Adrenal gland (tissue), 5 donors: ENCODE measurements at regions not wholly inside any gene's neighbourhood (a gene's known extent, or its start where the extent isn't known, plus 50 kb on each side); places are given as distances from the start of the nearest gene placed in this dataset.

ENCODE experiments used
- CTCF ChIP-seq, 6 experiments: fragments of 450-650 bp in 4 of 6; fragments of 200-600 bp in 2 of 6; sonication (generic) in 1 of 6; IDR thresholded peaks; 1 replicate in 5 of 6; 2 replicates in 1 of 6; pipeline versions ENCODE4 v1.5.1 to v1.8.0; 2016 to 2021; ENCODE audit warnings: antibody characterized with exemption in 6 of 6, mild to moderate bottlenecking in 2 of 6, moderate library complexity in 1 of 6
- POLR2A ChIP-seq, 2 donors: fragments of 450-650 bp; IDR thresholded peaks; one replicate each; pipeline ENCODE4 v1.6.1; 2017; ENCODE audit warnings: antibody characterized with exemption in 2 of 2, mild to moderate bottlenecking in 2 of 2, moderate library complexity in 1 of 2
- donor health status: DM: no; HTN: no; CAD: no.

GRCh38 chr4:27467351-27467750, 606.7 kb downstream of the STIM2 start:
- TF ChIP-seq CTCF (IDR thresholded peaks at IDR 0.05) (no peak), POLR2A (IDR thresholded peaks at IDR 0.05) (no peak)
